ENCODE measurements at regions not wholly inside any gene's neighbourhood (a gene's known extent, or its start where the extent isn't known, plus 50 kb on each side); places are given as distances from the start of the nearest gene placed in this dataset.

DNA sequence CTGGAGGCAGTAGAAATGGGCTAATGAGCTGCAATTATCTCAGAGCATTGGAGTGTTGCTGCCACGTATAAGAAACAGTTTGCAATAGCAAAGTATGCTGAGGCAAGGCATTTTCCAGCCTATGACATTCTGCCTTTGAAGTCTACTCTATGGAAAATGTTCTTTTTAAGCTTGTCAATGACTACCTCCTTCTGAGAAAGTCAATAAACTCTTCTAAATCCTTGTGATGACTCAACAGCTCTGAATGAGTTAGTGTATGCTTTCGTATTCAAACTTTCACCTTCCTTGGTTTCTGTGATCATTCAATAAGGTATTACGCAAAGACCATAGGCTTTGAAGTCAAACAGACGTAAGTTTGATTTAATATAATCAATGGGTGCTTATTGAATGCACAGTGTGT, 111.2 kb downstream of the CAPZA3 start:
- Histone ChIP-seq H3K4me3 (no peak overlapping the region), H3K4me2 (no peak overlapping the region), H3K27me3 (no peaks in the 10 kb centered on the region), H3K79me2 (no peaks in the 10 kb centered on the region), H2AFZ (no peak overlapping the region), H3K9me2 (replicated peaks; ENCODE audit: insufficient read depth) (no peaks in the 10 kb centered on the region), H3K9me3 (ENCODE audit: low read depth) (no peaks in the 10 kb centered on the region), H3K27ac (peak overlapping the region; percentile 7), H3K4me1 (ENCODE audit: insufficient read depth) (no peaks in the 10 kb centered on the region), H3K36me3 (replicated peaks; ENCODE audit: insufficient read depth, low read depth) (no peaks in the 10 kb centered on the region), H4K20me1 (ENCODE audit: insufficient read depth, poor library complexity, severe bottlenecking) (no peaks in the 10 kb centered on the region)
- TF ChIP-seq, protein P1, sequence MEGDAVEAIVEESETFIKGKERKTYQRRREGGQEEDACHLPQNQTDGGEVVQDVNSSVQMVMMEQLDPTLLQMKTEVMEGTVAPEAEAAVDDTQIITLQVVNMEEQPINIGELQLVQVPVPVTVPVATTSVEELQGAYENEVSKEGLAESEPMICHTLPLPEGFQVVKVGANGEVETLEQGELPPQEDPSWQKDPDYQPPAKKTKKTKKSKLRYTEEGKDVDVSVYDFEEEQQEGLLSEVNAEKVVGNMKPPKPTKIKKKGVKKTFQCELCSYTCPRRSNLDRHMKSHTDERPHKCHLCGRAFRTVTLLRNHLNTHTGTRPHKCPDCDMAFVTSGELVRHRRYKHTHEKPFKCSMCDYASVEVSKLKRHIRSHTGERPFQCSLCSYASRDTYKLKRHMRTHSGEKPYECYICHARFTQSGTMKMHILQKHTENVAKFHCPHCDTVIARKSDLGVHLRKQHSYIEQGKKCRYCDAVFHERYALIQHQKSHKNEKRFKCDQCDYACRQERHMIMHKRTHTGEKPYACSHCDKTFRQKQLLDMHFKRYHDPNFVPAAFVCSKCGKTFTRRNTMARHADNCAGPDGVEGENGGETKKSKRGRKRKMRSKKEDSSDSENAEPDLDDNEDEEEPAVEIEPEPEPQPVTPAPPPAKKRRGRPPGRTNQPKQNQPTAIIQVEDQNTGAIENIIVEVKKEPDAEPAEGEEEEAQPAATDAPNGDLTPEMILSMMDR (IDR thresholded peaks at IDR 0.05; ENCODE audit: poor library complexity): no peak
- TF ChIP-seq EZH2phosphoT487 (IDR thresholded peaks at IDR 0.05; ENCODE audit: low read depth, severe bottlenecking, unreplicated experiment): no peak
- DNase-seq (ENCODE audit: low spot score): peak; percentile 37
- 45% methylated on average over 4 of the region's 4 CpGs for WGBS (ENCODE audit: low lambda C conversion rate, missing lambda C conversion rate)

GRCh38 chr12:18849761-18850160, 111.8 kb downstream of the CAPZA3 start:
- Histone ChIP-seq H3K27ac (no peak overlapping the region), H3K9me3 (ENCODE audit: low read depth) (no peaks in the 10 kb centered on the region), H4K20me1 (ENCODE audit: insufficient read depth, poor library complexity, severe bottlenecking) (no peaks in the 10 kb centered on the region), H3K4me1 (ENCODE audit: insufficient read depth) (no peaks in the 10 kb centered on the region), H3K36me3 (replicated peaks; ENCODE audit: insufficient read depth, low read depth) (no peaks in the 10 kb centered on the region), H2AFZ (no peak overlapping the region), H3K4me2 (no peak overlapping the region), H3K9me2 (replicated peaks; ENCODE audit: insufficient read depth) (no peaks in the 10 kb centered on the region), H3K79me2 (no peaks in the 10 kb centered on the region), H3K4me3 (no peak overlapping the region), H3K27me3 (no peaks in the 10 kb centered on the region)
- DNase-seq (ENCODE audit: low spot score): no peak
- no peak for TF ChIP-seq EZH2phosphoT487 (IDR thresholded peaks at IDR 0.05; ENCODE audit: low read depth, severe bottlenecking, unreplicated experiment)
- TF ChIP-seq, protein P1 (IDR thresholded peaks at IDR 0.05; ENCODE audit: poor library complexity): no peak
- TF ChIP-seq EZH2 (IDR thresholded peaks at IDR 0.05; ENCODE audit: borderline replicate concordance): no peak
- WGBS (ENCODE audit: low lambda C conversion rate, missing lambda C conversion rate): 90% methylated on average over 1 of the region's 1 CpG

GRCh38 chr12:18850752-18851151, 112.8 kb downstream of the CAPZA3 start:
- no peaks in the 10 kb centered on the region for H3K9me2 ChIP-seq (replicated peaks; ENCODE audit: insufficient read depth)
- no peak overlapping the region for H2AFZ ChIP-seq
- H3K36me3 ChIP-seq (replicated peaks; ENCODE audit: insufficient read depth, low read depth): no peaks in the 10 kb centered on the region
- H3K4me2 ChIP-seq: no peak overlapping the region
- 81% methylated on average over 1 of the region's 1 CpG for WGBS (ENCODE audit: low lambda C conversion rate, missing lambda C conversion rate)
- no peaks in the 10 kb centered on the region for H3K27me3 ChIP-seq
- DNase-seq (ENCODE audit: low spot score): no peak
- no peaks in the 10 kb centered on the region for H3K4me1 ChIP-seq (ENCODE audit: insufficient read depth)
- no peak overlapping the region for H3K27ac ChIP-seq
- H3K9me3 ChIP-seq (ENCODE audit: low read depth): no peaks in the 10 kb centered on the region
- no peaks in the 10 kb centered on the region for H3K79me2 ChIP-seq
- H4K20me1 ChIP-seq (ENCODE audit: insufficient read depth, poor library complexity, severe bottlenecking): no peaks in the 10 kb centered on the region
- no peak for TF ChIP-seq EZH2 (IDR thresholded peaks at IDR 0.05; ENCODE audit: borderline replicate concordance)
- TF ChIP-seq EZH2phosphoT487 (IDR thresholded peaks at IDR 0.05; ENCODE audit: low read depth, severe bottlenecking, unreplicated experiment): no peak
- TF ChIP-seq, protein P1 (IDR thresholded peaks at IDR 0.05; ENCODE audit: poor library complexity): no peak
- H3K4me3 ChIP-seq: no peak overlapping the region

GRCh38 chr12:18851271-18851670, 113.4 kb downstream of the CAPZA3 start:
- Histone ChIP-seq H4K20me1 (ENCODE audit: insufficient read depth, poor library complexity, severe bottlenecking) (no peaks in the 10 kb centered on the region), H3K4me2 (no peak overlapping the region), H3K36me3 (replicated peaks; ENCODE audit: insufficient read depth, low read depth) (no peaks in the 10 kb centered on the region), H3K27me3 (no peaks in the 10 kb centered on the region), H3K9me2 (replicated peaks; ENCODE audit: insufficient read depth) (no peaks in the 10 kb centered on the region), H3K4me3 (no peak overlapping the region), H2AFZ (no peak overlapping the region), H3K4me1 (ENCODE audit: insufficient read depth) (no peaks in the 10 kb centered on the region), H3K27ac (no peak overlapping the region), H3K9me3 (ENCODE audit: low read depth) (no peaks in the 10 kb centered on the region), H3K79me2 (no peaks in the 10 kb centered on the region)
- DNase-seq (ENCODE audit: low spot score): no peak
- TF ChIP-seq EZH2 (IDR thresholded peaks at IDR 0.05; ENCODE audit: borderline replicate concordance) (no peak), EZH2phosphoT487 (IDR thresholded peaks at IDR 0.05; ENCODE audit: low read depth, severe bottlenecking, unreplicated experiment) (no peak)
- TF ChIP-seq, protein P1 (IDR thresholded peaks at IDR 0.05; ENCODE audit: poor library complexity): no peak
- 53% methylated on average over 3 of the region's 3 CpGs for WGBS (ENCODE audit: low lambda C conversion rate, missing lambda C conversion rate)

Data from hepatocyte (in vitro differentiated cells).